ENCODE measurements at regions not wholly inside any gene's neighbourhood (a gene's known extent, or its start where the extent isn't known, plus 50 kb on each side); places are given as distances from the start of the nearest gene placed in this dataset.
A peak's percentile ranks its signal among the peaks of the same experiment; 100 is the strongest.
"Not testable (repeated sequence)": the region's sequence is repeated elsewhere in the genome, so short reads cannot be mapped to it uniquely, and the experiment has no call there.

GRCh38 chr20:26279238-26279637 lies 582.6 kb upstream of the ZNF337 start:
- no peak overlapping the region for H3K4me3 ChIP-seq (ENCODE audit: low read length)
- DNase-seq = no peak
- WGBS (ENCODE audit: insufficient coverage) = no CpG with 5 or more reads among the region's 5 CpGs
- H3K27me3 ChIP-seq (ENCODE audit: control insufficient read depth, insufficient read depth, low read length) = no peaks in the 10 kb centered on the region
- no peaks in the 10 kb centered on the region for H3K36me3 ChIP-seq (ENCODE audit: control insufficient read depth, insufficient read depth, low read length)
- no peaks in the 10 kb centered on the region for H3K4me1 ChIP-seq (ENCODE audit: control insufficient read depth, insufficient read depth, low read length)
- no peak overlapping the region for H3K27ac ChIP-seq (ENCODE audit: low read length)
- peaks cover 4% of the 10 kb centered on the region for H3K9me3 ChIP-seq (replicated peaks; ENCODE audit: control insufficient read depth, low read depth, low read length)

DNA sequence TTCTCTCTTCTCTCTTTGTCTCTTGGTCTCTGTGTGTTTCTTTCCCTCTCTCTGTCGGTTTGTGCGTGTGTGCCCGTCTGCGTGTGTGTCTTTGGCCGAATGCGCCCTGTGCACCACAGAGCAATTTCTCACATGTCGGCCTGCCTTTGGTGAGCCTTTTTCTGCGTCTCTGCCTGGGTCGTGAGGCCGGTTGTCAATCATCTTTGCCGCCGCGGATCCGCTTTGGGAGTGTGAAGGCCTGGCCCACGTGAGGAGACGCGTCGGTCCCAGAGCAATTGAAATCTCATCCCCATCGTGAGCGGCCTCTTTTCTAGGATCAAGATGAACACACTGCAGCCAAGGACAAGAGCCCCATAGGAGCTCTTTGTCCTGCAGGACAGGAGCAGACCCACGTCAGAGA lies 580.7 kb upstream of the ZNF337 start:
- no peak overlapping the region for H3K4me3 ChIP-seq (ENCODE audit: low read length)
- 79% methylated on average over 18 of the region's 21 CpGs for WGBS (ENCODE audit: insufficient coverage)
- DNase-seq = no peak
- peaks cover 2% of the 10 kb centered on the region for H3K9me3 ChIP-seq (replicated peaks; ENCODE audit: control insufficient read depth, low read depth, low read length)
- no peak overlapping the region for H3K27ac ChIP-seq (ENCODE audit: low read length)
- no peaks in the 10 kb centered on the region for H3K4me1 ChIP-seq (ENCODE audit: control insufficient read depth, insufficient read depth, low read length)
- no peaks in the 10 kb centered on the region for H3K36me3 ChIP-seq (ENCODE audit: control insufficient read depth, insufficient read depth, low read length)
- no peaks in the 10 kb centered on the region for H3K27me3 ChIP-seq (ENCODE audit: control insufficient read depth, insufficient read depth, low read length)

GRCh38 chr20:26276554-26277210 lies 580.0 kb upstream of the ZNF337 start:
- Histone ChIP-seq H3K36me3 (ENCODE audit: control insufficient read depth, insufficient read depth, low read length) (no peaks in the 10 kb centered on the region), H3K27me3 (ENCODE audit: control insufficient read depth, insufficient read depth, low read length) (no peaks in the 10 kb centered on the region), H3K27ac (ENCODE audit: low read length) (no peak overlapping the region), H3K9me3 (replicated peaks; ENCODE audit: control insufficient read depth, low read depth, low read length) (peaks cover 2% of the 10 kb centered on the region), H3K4me1 (ENCODE audit: control insufficient read depth, insufficient read depth, low read length) (no peaks in the 10 kb centered on the region), H3K4me3 (ENCODE audit: low read length) (no peak overlapping the region)
- peak; percentile 4 for DNase-seq
- WGBS (ENCODE audit: insufficient coverage) = 12% methylated on average over 22 of the region's 29 CpGs

DNA sequence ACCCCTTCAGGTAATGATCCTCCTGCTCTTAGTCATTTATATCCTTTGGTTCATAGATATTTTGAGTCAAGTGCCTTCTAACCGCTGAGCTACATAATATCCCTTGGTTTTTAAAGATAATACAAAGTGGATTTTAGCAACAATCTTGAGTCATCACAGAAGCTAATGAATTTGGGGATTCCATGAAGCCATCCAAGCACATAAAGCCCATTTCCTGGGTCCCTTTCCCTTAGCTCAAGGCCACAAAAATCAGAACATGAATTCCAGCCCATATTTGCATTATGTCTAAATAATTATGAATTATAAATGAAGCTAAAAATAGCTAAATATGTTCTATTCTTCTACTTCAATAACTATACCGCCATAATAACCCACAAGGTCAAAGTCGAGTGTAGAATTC lies 572.1 kb upstream of the ZNF337 start:
- not testable (repeated sequence) for H3K27me3 ChIP-seq (ENCODE audit: control insufficient read depth, insufficient read depth, low read length); H3K4me1 ChIP-seq (ENCODE audit: control insufficient read depth, insufficient read depth, low read length); DNase-seq; H3K27ac ChIP-seq (ENCODE audit: low read length); H3K4me3 ChIP-seq (ENCODE audit: low read length); H3K36me3 ChIP-seq (ENCODE audit: control insufficient read depth, insufficient read depth, low read length); H3K9me3 ChIP-seq (replicated peaks; ENCODE audit: control insufficient read depth, low read depth, low read length)
- WGBS (ENCODE audit: insufficient coverage) = no CpG with 5 or more reads among the region's 3 CpGs

DNA sequence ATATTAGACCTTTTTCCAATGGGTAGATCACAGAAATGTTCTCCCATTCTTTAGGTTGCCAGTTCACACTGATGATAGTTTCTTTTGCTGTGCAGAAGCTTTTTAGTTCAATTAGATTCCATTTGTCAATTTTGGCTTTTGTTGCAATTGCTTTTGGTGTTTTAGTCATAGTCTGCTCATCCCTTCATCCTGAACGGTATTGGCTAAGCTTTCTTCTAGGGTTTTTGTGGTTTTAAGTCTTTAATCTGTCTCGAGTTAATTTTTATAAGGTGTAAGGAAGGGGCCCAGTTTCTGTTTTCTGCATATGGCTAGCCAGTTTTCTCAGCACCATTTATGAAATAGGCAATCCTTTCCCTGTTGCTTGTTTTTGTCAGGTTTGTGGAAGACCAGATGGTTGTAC lies 564.3 kb upstream of the ZNF337 start:
- H3K4me1 ChIP-seq (ENCODE audit: control insufficient read depth, insufficient read depth, low read length); H3K27ac ChIP-seq (ENCODE audit: low read length); H3K4me3 ChIP-seq (ENCODE audit: low read length); H3K36me3 ChIP-seq (ENCODE audit: control insufficient read depth, insufficient read depth, low read length); H3K27me3 ChIP-seq (ENCODE audit: control insufficient read depth, insufficient read depth, low read length); H3K9me3 ChIP-seq (replicated peaks; ENCODE audit: control insufficient read depth, low read depth, low read length); DNase-seq: not testable (repeated sequence)
- no CpG with 5 or more reads among the region's 2 CpGs for WGBS (ENCODE audit: insufficient coverage)

DNA sequence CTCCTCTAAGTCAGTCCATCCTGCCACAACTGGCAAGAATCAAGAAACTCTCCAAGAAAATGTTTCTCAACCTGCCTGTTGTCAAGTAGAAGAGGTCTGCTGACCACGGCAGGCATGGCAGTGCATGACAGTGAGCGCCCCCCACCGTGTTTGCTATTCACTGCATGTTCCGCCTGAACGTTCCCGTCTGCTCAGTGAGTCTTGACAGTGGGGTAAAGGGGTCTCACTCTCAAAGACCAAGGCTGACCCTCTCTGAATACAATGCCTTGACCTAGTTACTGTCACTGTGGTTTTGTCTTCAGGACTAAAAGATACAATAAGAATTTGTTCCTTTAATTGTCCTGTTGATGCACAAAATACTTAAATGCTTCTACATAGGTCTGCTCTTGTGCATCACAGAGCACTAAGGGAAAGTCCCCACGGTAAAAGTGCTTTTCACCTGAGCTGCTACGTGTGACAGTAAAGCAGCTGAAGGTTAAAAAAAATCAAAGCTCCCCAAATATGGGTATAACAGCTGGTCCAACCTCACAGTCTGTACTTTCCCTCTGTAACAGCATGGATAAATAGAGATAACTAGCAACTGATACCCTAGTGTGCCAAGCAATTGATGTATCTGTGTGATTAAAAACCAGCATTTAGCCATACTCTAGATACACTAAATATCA lies 555.8 kb upstream of the ZNF337 start:
- 100% methylated on average over 1 of the region's 8 CpGs for WGBS (ENCODE audit: insufficient coverage)

DNA sequence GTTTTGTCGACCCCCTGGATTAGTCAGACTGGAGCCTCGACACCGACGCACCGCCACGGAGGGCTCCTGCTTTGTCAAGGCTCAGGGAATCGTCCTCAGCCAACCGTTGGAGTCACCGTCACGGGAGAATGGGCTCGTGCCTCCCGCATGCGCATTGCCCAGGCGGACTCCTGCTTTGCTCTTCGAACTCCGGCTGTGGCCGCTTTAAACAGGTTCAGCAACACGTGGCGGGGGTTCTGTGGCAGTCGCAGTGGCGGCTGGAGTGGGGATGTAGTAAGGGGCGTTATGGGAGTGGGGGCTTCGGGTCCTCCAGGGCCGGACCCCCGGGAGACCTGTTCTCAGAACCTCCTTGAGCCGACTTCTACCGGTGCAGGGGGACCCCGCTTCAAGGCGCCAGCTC lies 554.7 kb upstream of the ZNF337 start:
- not testable (repeated sequence) for H3K9me3 ChIP-seq (replicated peaks; ENCODE audit: control insufficient read depth, low read depth, low read length); H3K27me3 ChIP-seq (ENCODE audit: control insufficient read depth, insufficient read depth, low read length); H3K4me3 ChIP-seq (ENCODE audit: low read length); H3K27ac ChIP-seq (ENCODE audit: low read length); H3K36me3 ChIP-seq (ENCODE audit: control insufficient read depth, insufficient read depth, low read length); DNase-seq; H3K4me1 ChIP-seq (ENCODE audit: control insufficient read depth, insufficient read depth, low read length)
- 94% methylated on average over 21 of the region's 29 CpGs for WGBS (ENCODE audit: insufficient coverage)

More for the DNA sequence above, 555.8 kb upstream of the ZNF337 start:
- not testable (repeated sequence) for H3K4me1 ChIP-seq (ENCODE audit: control insufficient read depth, insufficient read depth, low read length); H3K36me3 ChIP-seq (ENCODE audit: control insufficient read depth, insufficient read depth, low read length); H3K27me3 ChIP-seq (ENCODE audit: control insufficient read depth, insufficient read depth, low read length); H3K9me3 ChIP-seq (replicated peaks; ENCODE audit: control insufficient read depth, low read depth, low read length); H3K27ac ChIP-seq (ENCODE audit: low read length); H3K4me3 ChIP-seq (ENCODE audit: low read length); DNase-seq

- not testable (repeated sequence) for H3K4me3 ChIP-seq (ENCODE audit: low read length); H3K27me3 ChIP-seq (ENCODE audit: control insufficient read depth, insufficient read depth, low read length); H3K27ac ChIP-seq (ENCODE audit: low read length); H3K9me3 ChIP-seq (replicated peaks; ENCODE audit: control insufficient read depth, low read depth, low read length); H3K4me1 ChIP-seq (ENCODE audit: control insufficient read depth, insufficient read depth, low read length); H3K36me3 ChIP-seq (ENCODE audit: control insufficient read depth, insufficient read depth, low read length); DNase-seq
- 87% methylated on average over 21 of the region's 26 CpGs for WGBS (ENCODE audit: insufficient coverage)
These were observed 553.8 kb upstream of the ZNF337 start for GRCh38 chr20:26250249-26251114.

GRCh38 chr20:26243731-26244130 lies 547.1 kb upstream of the ZNF337 start:
- 83% methylated on average over 4 of the region's 4 CpGs for WGBS (ENCODE audit: insufficient coverage)

DNA sequence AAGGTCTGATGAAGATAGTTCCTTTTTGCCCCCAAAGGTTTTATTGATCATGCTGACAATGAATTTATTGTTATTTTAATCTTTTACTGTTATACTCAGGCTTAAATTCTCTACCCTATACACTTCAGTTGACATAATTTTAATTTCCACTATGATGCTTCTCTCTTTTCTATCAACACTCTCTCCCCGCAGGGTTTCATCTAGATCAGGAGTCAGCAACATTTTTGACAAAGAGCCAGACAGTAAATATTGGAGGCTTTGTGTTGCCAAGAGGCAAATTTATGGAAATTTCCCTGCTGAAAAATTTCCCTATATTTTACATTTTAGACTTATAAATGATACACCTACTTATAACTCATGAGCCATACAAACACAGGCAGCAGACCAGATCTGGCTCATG lies 524.0 kb upstream of the ZNF337 start:
- H3K4me1 ChIP-seq (ENCODE audit: control insufficient read depth, insufficient read depth, low read length); H3K27ac ChIP-seq (ENCODE audit: low read length); H3K36me3 ChIP-seq (ENCODE audit: control insufficient read depth, insufficient read depth, low read length); H3K27me3 ChIP-seq (ENCODE audit: control insufficient read depth, insufficient read depth, low read length); H3K9me3 ChIP-seq (replicated peaks; ENCODE audit: control insufficient read depth, low read depth, low read length); DNase-seq; H3K4me3 ChIP-seq (ENCODE audit: low read length): not testable (repeated sequence)
- WGBS (ENCODE audit: insufficient coverage) = no CpG with 5 or more reads among the region's 1 CpG

More at GRCh38 chr20:26243731-26244130, 547.1 kb upstream of the ZNF337 start:
- H3K36me3 ChIP-seq (ENCODE audit: control insufficient read depth, insufficient read depth, low read length) = no peaks in the 10 kb centered on the region
- no peak for DNase-seq
- no peaks in the 10 kb centered on the region for H3K4me1 ChIP-seq (ENCODE audit: control insufficient read depth, insufficient read depth, low read length)
- no peak overlapping the region for H3K27ac ChIP-seq (ENCODE audit: low read length)
- H3K4me3 ChIP-seq (ENCODE audit: low read length) = no peak overlapping the region
- no peaks in the 10 kb centered on the region for H3K27me3 ChIP-seq (ENCODE audit: control insufficient read depth, insufficient read depth, low read length)
- peaks cover 7% of the 10 kb centered on the region for H3K9me3 ChIP-seq (replicated peaks; ENCODE audit: control insufficient read depth, low read depth, low read length)

All from muscle of leg (tissue), 3 donors.